ENCODE measurements at regions not wholly inside any gene's neighbourhood (a gene's known extent, or its start where the extent isn't known, plus 50 kb on each side); places are given as distances from the start of the nearest gene placed in this dataset.

DNA sequence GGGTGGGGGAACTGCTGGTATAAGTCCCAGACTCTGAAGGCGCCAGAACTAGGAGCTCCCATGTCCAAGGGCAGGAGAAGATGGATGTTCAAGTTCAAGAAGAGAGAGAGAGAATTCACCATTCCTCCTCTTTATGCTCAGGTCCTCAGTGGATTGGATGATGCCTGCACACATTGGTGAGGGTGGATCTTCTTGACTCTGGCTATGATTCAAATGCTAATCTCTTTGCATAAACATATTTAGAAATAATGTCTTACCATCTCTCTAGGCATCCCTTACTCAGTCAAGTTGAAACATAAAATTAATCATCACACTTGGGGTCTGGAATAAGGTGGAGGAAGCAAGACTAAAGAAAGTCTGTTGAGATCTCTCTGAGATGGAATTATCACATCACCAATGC, 210.6 kb upstream of the CHST9 start:
- TF ChIP-seq, protein P1, sequence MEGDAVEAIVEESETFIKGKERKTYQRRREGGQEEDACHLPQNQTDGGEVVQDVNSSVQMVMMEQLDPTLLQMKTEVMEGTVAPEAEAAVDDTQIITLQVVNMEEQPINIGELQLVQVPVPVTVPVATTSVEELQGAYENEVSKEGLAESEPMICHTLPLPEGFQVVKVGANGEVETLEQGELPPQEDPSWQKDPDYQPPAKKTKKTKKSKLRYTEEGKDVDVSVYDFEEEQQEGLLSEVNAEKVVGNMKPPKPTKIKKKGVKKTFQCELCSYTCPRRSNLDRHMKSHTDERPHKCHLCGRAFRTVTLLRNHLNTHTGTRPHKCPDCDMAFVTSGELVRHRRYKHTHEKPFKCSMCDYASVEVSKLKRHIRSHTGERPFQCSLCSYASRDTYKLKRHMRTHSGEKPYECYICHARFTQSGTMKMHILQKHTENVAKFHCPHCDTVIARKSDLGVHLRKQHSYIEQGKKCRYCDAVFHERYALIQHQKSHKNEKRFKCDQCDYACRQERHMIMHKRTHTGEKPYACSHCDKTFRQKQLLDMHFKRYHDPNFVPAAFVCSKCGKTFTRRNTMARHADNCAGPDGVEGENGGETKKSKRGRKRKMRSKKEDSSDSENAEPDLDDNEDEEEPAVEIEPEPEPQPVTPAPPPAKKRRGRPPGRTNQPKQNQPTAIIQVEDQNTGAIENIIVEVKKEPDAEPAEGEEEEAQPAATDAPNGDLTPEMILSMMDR (IDR thresholded peaks at IDR 0.05) = no peak
- no peak for TF ChIP-seq POLR2A (IDR thresholded peaks at IDR 0.05)
